ENCODE measurements at regions not wholly inside any gene's neighbourhood (a gene's known extent, or its start where the extent isn't known, plus 50 kb on each side); places are given as distances from the start of the nearest gene placed in this dataset.

DNA sequence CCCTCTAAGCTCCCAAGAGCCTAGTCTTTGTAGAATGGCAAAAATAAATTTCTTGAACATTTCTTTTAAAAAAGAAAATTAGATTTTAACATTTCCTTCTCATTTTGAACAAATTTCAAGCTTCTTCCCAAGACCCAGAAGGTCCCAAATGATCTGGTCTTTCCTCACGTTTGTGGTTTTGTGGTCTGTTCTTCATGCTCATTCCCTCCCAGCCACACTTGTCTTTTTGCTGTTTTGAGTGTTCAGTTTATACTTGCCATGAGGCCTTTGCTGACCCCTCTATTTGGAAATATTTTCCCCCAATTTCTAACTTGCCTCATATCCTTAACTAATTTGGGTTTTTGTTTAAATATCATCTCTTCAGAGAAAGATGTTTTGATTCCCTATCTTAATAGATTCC lies 133.4 kb upstream of the PAPPA start:
- Histone ChIP-seq H3K4me2 (no peak overlapping the region), H3K27ac (no peak overlapping the region), H4K20me1 (ENCODE audit: insufficient read depth) (no peaks in the 10 kb centered on the region), H3K36me3 (ENCODE audit: insufficient read depth) (no peaks in the 10 kb centered on the region), H3K27me3 (ENCODE audit: insufficient read depth, low read depth) (no peaks in the 10 kb centered on the region), H3K4me1 (ENCODE audit: low read depth, poor library complexity, severe bottlenecking) (no peaks in the 10 kb centered on the region), H3K9ac (no peak overlapping the region), H2AFZ (ENCODE audit: low read depth) (no peak overlapping the region), H3K4me3 (IDR thresholded peaks at IDR 0.05; ENCODE audit: insufficient read depth, low read depth, low read length) (no peak overlapping the region), H3K79me2 (ENCODE audit: insufficient read depth, low read depth) (no peaks in the 10 kb centered on the region)
- TF ChIP-seq, protein P1, sequence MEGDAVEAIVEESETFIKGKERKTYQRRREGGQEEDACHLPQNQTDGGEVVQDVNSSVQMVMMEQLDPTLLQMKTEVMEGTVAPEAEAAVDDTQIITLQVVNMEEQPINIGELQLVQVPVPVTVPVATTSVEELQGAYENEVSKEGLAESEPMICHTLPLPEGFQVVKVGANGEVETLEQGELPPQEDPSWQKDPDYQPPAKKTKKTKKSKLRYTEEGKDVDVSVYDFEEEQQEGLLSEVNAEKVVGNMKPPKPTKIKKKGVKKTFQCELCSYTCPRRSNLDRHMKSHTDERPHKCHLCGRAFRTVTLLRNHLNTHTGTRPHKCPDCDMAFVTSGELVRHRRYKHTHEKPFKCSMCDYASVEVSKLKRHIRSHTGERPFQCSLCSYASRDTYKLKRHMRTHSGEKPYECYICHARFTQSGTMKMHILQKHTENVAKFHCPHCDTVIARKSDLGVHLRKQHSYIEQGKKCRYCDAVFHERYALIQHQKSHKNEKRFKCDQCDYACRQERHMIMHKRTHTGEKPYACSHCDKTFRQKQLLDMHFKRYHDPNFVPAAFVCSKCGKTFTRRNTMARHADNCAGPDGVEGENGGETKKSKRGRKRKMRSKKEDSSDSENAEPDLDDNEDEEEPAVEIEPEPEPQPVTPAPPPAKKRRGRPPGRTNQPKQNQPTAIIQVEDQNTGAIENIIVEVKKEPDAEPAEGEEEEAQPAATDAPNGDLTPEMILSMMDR (conservative IDR thresholded peaks at IDR 0.05; ENCODE audit: low read depth, low read length) = no peak

- Histone ChIP-seq H3K4me1 (ENCODE audit: low read depth, poor library complexity, severe bottlenecking) (no peaks in the 10 kb centered on the region), H2AFZ (ENCODE audit: low read depth) (no peak overlapping the region), H3K4me3 (IDR thresholded peaks at IDR 0.05; ENCODE audit: insufficient read depth, low read depth, low read length) (no peak overlapping the region), H3K4me2 (no peak overlapping the region), H3K9ac (no peak overlapping the region), H3K27ac (no peak overlapping the region), H3K27me3 (ENCODE audit: insufficient read depth, low read depth) (no peaks in the 10 kb centered on the region), H4K20me1 (ENCODE audit: insufficient read depth) (no peaks in the 10 kb centered on the region), H3K36me3 (ENCODE audit: insufficient read depth) (no peaks in the 10 kb centered on the region), H3K79me2 (ENCODE audit: insufficient read depth, low read depth) (no peaks in the 10 kb centered on the region)
- TF ChIP-seq, protein P1 (conservative IDR thresholded peaks at IDR 0.05; ENCODE audit: low read depth, low read length) = no peak
Measured at GRCh38 chr9:116020801-116021200, 132.8 kb upstream of the PAPPA start.

DNA sequence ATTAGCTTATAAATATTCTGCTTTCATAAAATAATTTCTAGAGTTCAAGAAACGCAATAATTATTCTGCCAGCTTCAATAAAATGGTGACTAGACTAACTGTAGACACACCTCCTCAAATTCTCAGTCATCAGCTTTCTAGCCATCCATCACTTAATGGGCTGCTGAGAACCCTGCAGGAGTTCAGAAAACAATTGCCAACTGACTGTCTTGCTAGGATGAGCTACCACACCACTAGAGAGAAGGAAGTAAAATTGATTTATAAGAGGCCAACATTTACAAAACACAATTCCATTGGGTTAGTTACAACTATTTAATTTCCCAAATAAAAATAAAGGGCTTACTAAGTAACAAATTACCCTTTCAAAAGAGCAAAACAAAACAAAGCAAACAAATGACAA lies 126.5 kb upstream of the PAPPA start:
- H3K9ac ChIP-seq = no peak overlapping the region
- H3K4me3 ChIP-seq (IDR thresholded peaks at IDR 0.05; ENCODE audit: insufficient read depth, low read depth, low read length) = no peak overlapping the region
- H3K79me2 ChIP-seq (ENCODE audit: insufficient read depth, low read depth) = no peaks in the 10 kb centered on the region
- H4K20me1 ChIP-seq (ENCODE audit: insufficient read depth) = no peaks in the 10 kb centered on the region
- no peak overlapping the region for H3K4me2 ChIP-seq
- H3K36me3 ChIP-seq (ENCODE audit: insufficient read depth) = no peaks in the 10 kb centered on the region
- no peaks in the 10 kb centered on the region for H3K27me3 ChIP-seq (ENCODE audit: insufficient read depth, low read depth)
- TF ChIP-seq, protein P1 (conservative IDR thresholded peaks at IDR 0.05; ENCODE audit: low read depth, low read length) = no peak
- no peak overlapping the region for H3K27ac ChIP-seq
- no peaks in the 10 kb centered on the region for H3K4me1 ChIP-seq (ENCODE audit: low read depth, poor library complexity, severe bottlenecking)
- no peak overlapping the region for H2AFZ ChIP-seq (ENCODE audit: low read depth)

GRCh38 chr9:116027511-116027910 lies 126.1 kb upstream of the PAPPA start:
- no peak overlapping the region for H2AFZ ChIP-seq (ENCODE audit: low read depth)
- no peaks in the 10 kb centered on the region for H3K79me2 ChIP-seq (ENCODE audit: insufficient read depth, low read depth)
- TF ChIP-seq, protein P1 (conservative IDR thresholded peaks at IDR 0.05; ENCODE audit: low read depth, low read length) = no peak

More at GRCh38 chr9:116027511-116027910, 126.1 kb upstream of the PAPPA start:
- no peaks in the 10 kb centered on the region for H3K4me1 ChIP-seq (ENCODE audit: low read depth, poor library complexity, severe bottlenecking)
- H3K27me3 ChIP-seq (ENCODE audit: insufficient read depth, low read depth) = no peaks in the 10 kb centered on the region
- H3K4me3 ChIP-seq (IDR thresholded peaks at IDR 0.05; ENCODE audit: insufficient read depth, low read depth, low read length) = no peak overlapping the region
- H3K4me2 ChIP-seq = no peak overlapping the region
- no peak overlapping the region for H3K9ac ChIP-seq
- no peaks in the 10 kb centered on the region for H4K20me1 ChIP-seq (ENCODE audit: insufficient read depth)
- H3K36me3 ChIP-seq (ENCODE audit: insufficient read depth) = no peaks in the 10 kb centered on the region
- no peak overlapping the region for H3K27ac ChIP-seq
